ENCODE measurements at regions not wholly inside any gene's neighbourhood (a gene's known extent, or its start where the extent isn't known, plus 50 kb on each side); places are given as distances from the start of the nearest gene placed in this dataset.

GRCh38 chr9:90724112-90724511 lies 77.5 kb upstream of the SYK start:
- no peak for ATAC-seq
- TF ChIP-seq PPARA (CRISPR knock-in tag; IDR thresholded peaks at IDR 0.05; ENCODE audit: borderline replicate concordance) (no peak), ARNTL (CRISPR knock-in tag; IDR thresholded peaks at IDR 0.05; ENCODE audit: borderline replicate concordance, low read depth) (no peak), ISL1 (CRISPR knock-in tag; IDR thresholded peaks at IDR 0.05) (no peak), SNAI2 (CRISPR knock-in tag; IDR thresholded peaks at IDR 0.05) (no peak), GLIS3 (CRISPR knock-in tag; IDR thresholded peaks at IDR 0.05) (no peak), ZNF8 (CRISPR knock-in tag; IDR thresholded peaks at IDR 0.05) (no peak), CSDC2 (CRISPR knock-in tag; IDR thresholded peaks at IDR 0.05) (no peak), ZNF565 (CRISPR knock-in tag; conservative IDR thresholded peaks at IDR 0.05; ENCODE audit: low read depth) (no peak), RARB (CRISPR knock-in tag; IDR thresholded peaks at IDR 0.05) (no peak)

- TF ChIP-seq ZNF8 (CRISPR knock-in tag; IDR thresholded peaks at IDR 0.05): no peak
- no peak for TF ChIP-seq ZFP3 (CRISPR knock-in tag; IDR thresholded peaks at IDR 0.05)
- no peak for TF ChIP-seq PPARA (CRISPR knock-in tag; IDR thresholded peaks at IDR 0.05; ENCODE audit: borderline replicate concordance)
- no peak for TF ChIP-seq GLIS3 (CRISPR knock-in tag; IDR thresholded peaks at IDR 0.05)
- no peak for ATAC-seq
These were observed 79.4 kb upstream of the DIRAS2 start for GRCh38 chr9:90722071-90722470.

DNA sequence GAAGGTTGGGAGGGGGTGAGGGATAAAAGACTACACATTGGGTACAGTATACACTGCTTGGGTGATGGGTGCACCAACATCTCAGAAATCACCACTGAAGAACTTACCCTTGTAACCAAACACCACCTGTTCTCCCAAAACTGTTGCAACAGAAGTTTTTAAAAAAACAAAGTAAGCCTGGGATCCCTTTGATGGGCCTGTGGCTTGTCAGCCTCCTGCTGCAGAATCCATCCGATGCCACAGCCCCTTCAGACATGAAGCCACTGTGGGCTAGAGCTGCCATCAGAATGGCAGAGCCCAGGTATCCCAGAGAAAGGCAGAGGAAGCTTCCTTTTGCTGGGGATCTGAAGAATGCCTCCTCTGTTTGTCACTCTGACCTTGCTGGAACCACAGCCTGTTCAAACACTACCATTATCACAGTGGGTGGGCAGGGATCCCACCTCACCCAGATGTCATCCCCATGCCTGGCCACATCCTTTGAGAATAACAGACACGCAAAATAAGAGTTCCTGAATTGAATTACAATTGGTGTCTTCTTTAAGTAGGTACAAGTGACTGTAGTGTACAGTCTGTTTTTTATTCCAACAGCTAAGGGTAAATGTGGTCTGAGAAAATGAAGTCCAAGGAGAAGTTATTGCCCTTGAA lies 78.1 kb upstream of the DIRAS2 start:
- ATAC-seq: no peak
- no peak for TF ChIP-seq BACH2 (CRISPR knock-in tag; IDR thresholded peaks at IDR 0.05; ENCODE audit: borderline replicate concordance)
- TF ChIP-seq PATZ1 (CRISPR knock-in tag; IDR thresholded peaks at IDR 0.05; ENCODE audit: borderline replicate concordance): no peak
- TF ChIP-seq TCF4 (CRISPR knock-in tag; IDR thresholded peaks at IDR 0.05; ENCODE audit: borderline replicate concordance): no peak
- no peak for TF ChIP-seq ZNF70 (CRISPR knock-in tag; IDR thresholded peaks at IDR 0.05)

DNA sequence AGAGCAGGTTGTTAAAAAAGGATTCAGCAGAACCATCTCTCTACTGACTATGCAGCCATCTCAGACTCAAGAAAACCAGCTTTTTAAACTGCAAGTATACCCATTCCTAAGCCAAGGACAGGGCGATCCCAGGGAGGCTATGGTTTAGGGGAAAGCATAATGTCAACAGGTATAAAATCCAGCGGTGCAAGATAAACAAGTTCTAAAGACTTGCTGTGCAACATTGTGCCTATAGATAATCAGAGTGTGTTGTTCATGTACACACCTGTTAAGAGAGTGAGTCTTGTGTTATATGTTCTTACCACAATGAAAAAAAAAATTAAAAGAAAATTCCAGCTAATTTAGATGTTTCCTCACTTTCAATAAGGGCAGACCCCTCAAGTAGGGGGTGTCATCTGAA lies 63.6 kb upstream of the DIRAS2 start:
- TF ChIP-seq ESRRG (CRISPR knock-in tag; IDR thresholded peaks at IDR 0.05) (no peak), ISL1 (CRISPR knock-in tag; IDR thresholded peaks at IDR 0.05) (no peak), RARB (CRISPR knock-in tag; IDR thresholded peaks at IDR 0.05) (no peak), SNAI2 (CRISPR knock-in tag; IDR thresholded peaks at IDR 0.05) (no peak), PPARA (CRISPR knock-in tag; IDR thresholded peaks at IDR 0.05; ENCODE audit: borderline replicate concordance) (no peak), BACH2 (CRISPR knock-in tag; IDR thresholded peaks at IDR 0.05; ENCODE audit: borderline replicate concordance) (no peak), GLIS3 (CRISPR knock-in tag; IDR thresholded peaks at IDR 0.05) (no peak), ZFP3 (CRISPR knock-in tag; IDR thresholded peaks at IDR 0.05) (no peak), OSR1 (CRISPR knock-in tag; IDR thresholded peaks at IDR 0.05) (no peak), CSDC2 (CRISPR knock-in tag; IDR thresholded peaks at IDR 0.05) (no peak), CREB5 (CRISPR knock-in tag; IDR thresholded peaks at IDR 0.05; ENCODE audit: low read depth) (no peak), ZNF8 (CRISPR knock-in tag; IDR thresholded peaks at IDR 0.05) (no peak), TOX (CRISPR knock-in tag; IDR thresholded peaks at IDR 0.05; ENCODE audit: borderline replicate concordance) (no peak), ZNF565 (CRISPR knock-in tag; conservative IDR thresholded peaks at IDR 0.05; ENCODE audit: low read depth) (no peak), PATZ1 (CRISPR knock-in tag; IDR thresholded peaks at IDR 0.05; ENCODE audit: borderline replicate concordance) (no peak), TCF4 (CRISPR knock-in tag; IDR thresholded peaks at IDR 0.05; ENCODE audit: borderline replicate concordance) (no peak)
- TF ChIP-seq, protein P1, sequence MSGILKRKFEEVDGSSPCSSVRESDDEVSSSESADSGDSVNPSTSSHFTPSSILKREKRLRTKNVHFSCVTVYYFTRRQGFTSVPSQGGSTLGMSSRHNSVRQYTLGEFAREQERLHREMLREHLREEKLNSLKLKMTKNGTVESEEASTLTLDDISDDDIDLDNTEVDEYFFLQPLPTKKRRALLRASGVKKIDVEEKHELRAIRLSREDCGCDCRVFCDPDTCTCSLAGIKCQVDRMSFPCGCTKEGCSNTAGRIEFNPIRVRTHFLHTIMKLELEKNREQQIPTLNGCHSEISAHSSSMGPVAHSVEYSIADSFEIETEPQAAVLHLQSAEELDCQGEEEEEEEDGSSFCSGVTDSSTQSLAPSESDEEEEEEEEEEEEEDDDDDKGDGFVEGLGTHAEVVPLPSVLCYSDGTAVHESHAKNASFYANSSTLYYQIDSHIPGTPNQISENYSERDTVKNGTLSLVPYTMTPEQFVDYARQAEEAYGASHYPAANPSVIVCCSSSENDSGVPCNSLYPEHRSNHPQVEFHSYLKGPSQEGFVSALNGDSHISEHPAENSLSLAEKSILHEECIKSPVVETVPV (CRISPR knock-in tag; IDR thresholded peaks at IDR 0.05): no peak
- ATAC-seq: no peak

Data from SK-N-SH treated with all-trans-retinoic acid at 6 μM for 48 hours (cell line).